ENCODE measurements at regions not wholly inside any gene's neighbourhood (a gene's known extent, or its start where the extent isn't known, plus 50 kb on each side); places are given as distances from the start of the nearest gene placed in this dataset.

GRCh38 chr14:80354860-80355581, 143.7 kb upstream of the DIO2 start:
- POLR2A ChIA-PET = no interaction called here
- Mint-ChIP-seq H3K4me3 (no peak overlapping the region), H3K4me1 (no peaks in the 10 kb centered on the region), H3K27me3 (no peaks in the 10 kb centered on the region), H3K9me3 (no peaks in the 10 kb centered on the region), H3K27ac (no peak overlapping the region), H3K36me3 (ENCODE audit: low read depth) (no peaks in the 10 kb centered on the region)
- CTCF ChIA-PET = no interaction called here
- no peak for DNase-seq

GRCh38 chr14:80352471-80352870, 141.2 kb upstream of the DIO2 start:
- no peaks in the 10 kb centered on the region for H3K4me1 Mint-ChIP-seq
- peaks cover 2% of the 10 kb centered on the region for H3K9me3 Mint-ChIP-seq
- no peaks in the 10 kb centered on the region for H3K27me3 Mint-ChIP-seq
- no peak overlapping the region for H3K27ac Mint-ChIP-seq
- DNase-seq = no peak
- ChIA-PET POLR2A (no interaction called here), CTCF (interaction anchor here (0.6 kb wide), 1 partner anchor 182 kb away, joined by 3 read pairs; no protein-coding TSS in a partner anchor)
- no peak overlapping the region for H3K4me3 Mint-ChIP-seq
- no peaks in the 10 kb centered on the region for H3K36me3 Mint-ChIP-seq (ENCODE audit: low read depth)

- Mint-ChIP-seq H3K4me3 (no peak overlapping the region), H3K4me1 (no peaks in the 10 kb centered on the region), H3K27me3 (no peaks in the 10 kb centered on the region), H3K36me3 (ENCODE audit: low read depth) (no peaks in the 10 kb centered on the region), H3K27ac (no peak overlapping the region), H3K9me3 (peaks cover 2% of the 10 kb centered on the region)
- CTCF ChIA-PET = no interaction called here
- POLR2A ChIA-PET = no interaction called here
- DNase-seq = no peak
These were observed 139.4 kb upstream of the DIO2 start for GRCh38 chr14:80350707-80351106.

- no peak overlapping the region for H3K27ac Mint-ChIP-seq
- DNase-seq = no peak
- ChIA-PET POLR2A (no interaction called here), CTCF (no interaction called here)
- H3K36me3 Mint-ChIP-seq (ENCODE audit: low read depth) = no peaks in the 10 kb centered on the region
- H3K27me3 Mint-ChIP-seq = no peaks in the 10 kb centered on the region
- H3K4me1 Mint-ChIP-seq = no peaks in the 10 kb centered on the region
- H3K4me3 Mint-ChIP-seq = no peak overlapping the region
- H3K9me3 Mint-ChIP-seq = peaks cover 2% of the 10 kb centered on the region
These were observed 135.1 kb upstream of the DIO2 start for GRCh38 chr14:80346395-80346794.

- no peak for DNase-seq
- H3K4me3 Mint-ChIP-seq = no peak overlapping the region
- H3K27ac Mint-ChIP-seq = no peak overlapping the region
- H3K27me3 Mint-ChIP-seq = no peaks in the 10 kb centered on the region
- ChIA-PET POLR2A (no interaction called here), CTCF (no interaction called here)
- peaks cover 8% of the 10 kb centered on the region for H3K9me3 Mint-ChIP-seq
- H3K36me3 Mint-ChIP-seq (ENCODE audit: low read depth) = no peaks in the 10 kb centered on the region
- no peaks in the 10 kb centered on the region for H3K4me1 Mint-ChIP-seq
These were observed 132.9 kb upstream of the DIO2 start for GRCh38 chr14:80344208-80344607.

GRCh38 chr14:80336608-80337106, 125.4 kb upstream of the DIO2 start:
- no peaks in the 10 kb centered on the region for H3K4me1 Mint-ChIP-seq
- H3K27ac Mint-ChIP-seq = no peak overlapping the region
- no peak for DNase-seq
- H3K4me3 Mint-ChIP-seq = no peak overlapping the region
- H3K36me3 Mint-ChIP-seq (ENCODE audit: low read depth) = no peaks in the 10 kb centered on the region
- CTCF ChIA-PET = no interaction called here
- POLR2A ChIA-PET = no interaction called here
- H3K9me3 Mint-ChIP-seq = peaks cover 18% of the 10 kb centered on the region
- no peaks in the 10 kb centered on the region for H3K27me3 Mint-ChIP-seq

GRCh38 chr14:80325688-80326087, 114.4 kb upstream of the DIO2 start:
- no peaks in the 10 kb centered on the region for H3K9me3 Mint-ChIP-seq
- CTCF ChIA-PET = no interaction called here
- H3K27ac Mint-ChIP-seq = no peak overlapping the region
- H3K36me3 Mint-ChIP-seq (ENCODE audit: low read depth) = no peaks in the 10 kb centered on the region
- H3K27me3 Mint-ChIP-seq = no peaks in the 10 kb centered on the region
- no peaks in the 10 kb centered on the region for H3K4me1 Mint-ChIP-seq
- no peak for DNase-seq
- no peak overlapping the region for H3K4me3 Mint-ChIP-seq
- POLR2A ChIA-PET = no interaction called here

GRCh38 chr14:80325112-80325511, 113.8 kb upstream of the DIO2 start:
- no peak for DNase-seq
- no peak overlapping the region for H3K27ac Mint-ChIP-seq
- H3K4me3 Mint-ChIP-seq = no peak overlapping the region
- no peaks in the 10 kb centered on the region for H3K36me3 Mint-ChIP-seq (ENCODE audit: low read depth)
- CTCF ChIA-PET = no interaction called here
- H3K27me3 Mint-ChIP-seq = no peaks in the 10 kb centered on the region
- H3K4me1 Mint-ChIP-seq = no peaks in the 10 kb centered on the region
- no peaks in the 10 kb centered on the region for H3K9me3 Mint-ChIP-seq
- POLR2A ChIA-PET = no interaction called here

GRCh38 chr14:80324649-80325048, 113.3 kb upstream of the DIO2 start:
- DNase-seq = no peak
- no peak overlapping the region for H3K27ac Mint-ChIP-seq
- no peaks in the 10 kb centered on the region for H3K27me3 Mint-ChIP-seq
- CTCF ChIA-PET = no interaction called here
- no peaks in the 10 kb centered on the region for H3K4me1 Mint-ChIP-seq
- no peak overlapping the region for H3K4me3 Mint-ChIP-seq
- POLR2A ChIA-PET = no interaction called here
- H3K9me3 Mint-ChIP-seq = peaks cover 3% of the 10 kb centered on the region
- no peaks in the 10 kb centered on the region for H3K36me3 Mint-ChIP-seq (ENCODE audit: low read depth)

GRCh38 chr14:80323038-80323665, 111.8 kb upstream of the DIO2 start:
- no peak for DNase-seq
- Mint-ChIP-seq H3K36me3 (ENCODE audit: low read depth) (no peaks in the 10 kb centered on the region), H3K4me3 (no peak overlapping the region), H3K27me3 (no peaks in the 10 kb centered on the region), H3K9me3 (peaks cover 4% of the 10 kb centered on the region), H3K27ac (no peak overlapping the region), H3K4me1 (no peaks in the 10 kb centered on the region)
- ChIA-PET POLR2A (no interaction called here), CTCF (no interaction called here)

GRCh38 chr14:80316441-80316840, 105.1 kb upstream of the DIO2 start:
- POLR2A ChIA-PET = no interaction called here
- peaks cover 7% of the 10 kb centered on the region for H3K9me3 Mint-ChIP-seq
- CTCF ChIA-PET = no interaction called here
- H3K36me3 Mint-ChIP-seq (ENCODE audit: low read depth) = no peaks in the 10 kb centered on the region
- DNase-seq = no peak
- H3K4me3 Mint-ChIP-seq = no peak overlapping the region
- no peaks in the 10 kb centered on the region for H3K27me3 Mint-ChIP-seq
- H3K4me1 Mint-ChIP-seq = no peaks in the 10 kb centered on the region
- no peak overlapping the region for H3K27ac Mint-ChIP-seq

- POLR2A ChIA-PET = no interaction called here
- Mint-ChIP-seq H3K4me3 (no peak overlapping the region), H3K27ac (no peak overlapping the region), H3K27me3 (no peaks in the 10 kb centered on the region), H3K9me3 (peaks cover 8% of the 10 kb centered on the region), H3K36me3 (ENCODE audit: low read depth) (no peaks in the 10 kb centered on the region), H3K4me1 (no peaks in the 10 kb centered on the region)
- DNase-seq = no peak
- CTCF ChIA-PET = no interaction called here
These were observed 104.4 kb upstream of the DIO2 start for GRCh38 chr14:80315681-80316080.

- no peaks in the 10 kb centered on the region for H3K36me3 Mint-ChIP-seq (ENCODE audit: low read depth)
- no peak for DNase-seq
- POLR2A ChIA-PET = no interaction called here
- CTCF ChIA-PET = no interaction called here
- no peak overlapping the region for H3K27ac Mint-ChIP-seq
- no peak overlapping the region for H3K4me3 Mint-ChIP-seq
- no peaks in the 10 kb centered on the region for H3K27me3 Mint-ChIP-seq
- H3K4me1 Mint-ChIP-seq = no peaks in the 10 kb centered on the region
- H3K9me3 Mint-ChIP-seq = peaks cover 4% of the 10 kb centered on the region
These were observed 102.5 kb upstream of the DIO2 start for GRCh38 chr14:80313806-80314205.
